DMS114 treated with DMSO at 0.1 percent for 48 hours (cell line): ENCODE measurements at regions not wholly inside any gene's neighbourhood (a gene's known extent, or its start where the extent isn't known, plus 50 kb on each side); places are given as distances from the start of the nearest gene placed in this dataset.
"Not testable (repeated sequence)": the region's sequence is repeated elsewhere in the genome, so short reads cannot be mapped to it uniquely, and the experiment has no call there.

Experiments
- DNase-seq: peaks from one replicate; lab custom pipeline; 2025; ENCODE audit not compliant: unreplicated experiment; lab: John Stamatoyannopoulos, UW

GRCh38 chr10:28137907-28138880 lies 139.3 kb upstream of the ODAD2 start:
- no peak for DNase-seq

GRCh38 chr10:28135258-28135657 lies 136.4 kb upstream of the ODAD2 start:
- no peak for DNase-seq

- no peak for DNase-seq
Observed at GRCh38 chr10:28130267-28130666, 131.4 kb upstream of the ODAD2 start.

- DNase-seq = no peak
Observed at GRCh38 chr10:28127881-28128280, 129.0 kb upstream of the ODAD2 start.

GRCh38 chr10:28125701-28126100 lies 126.8 kb upstream of the ODAD2 start:
- no peak for DNase-seq

- no peak for DNase-seq
Observed at GRCh38 chr10:28120795-28121194, 121.9 kb upstream of the ODAD2 start.

GRCh38 chr10:28120043-28120749 lies 121.3 kb upstream of the ODAD2 start:
- no peak for DNase-seq

GRCh38 chr10:28118985-28119628 lies 120.2 kb upstream of the ODAD2 start:
- no peak for DNase-seq

GRCh38 chr10:28113202-28113601 lies 114.3 kb upstream of the ODAD2 start:
- DNase-seq = no peak

- DNase-seq = no peak
Observed at GRCh38 chr10:28111712-28112111, 112.8 kb upstream of the ODAD2 start.

GRCh38 chr10:28105561-28105960 lies 106.7 kb upstream of the ODAD2 start:
- DNase-seq = no peak

- DNase-seq = no peak
Observed at GRCh38 chr10:28097633-28098032, 98.8 kb upstream of the ODAD2 start.

- no peak for DNase-seq
Observed at GRCh38 chr10:28095791-28096378, 97.0 kb upstream of the ODAD2 start.

- no peak for DNase-seq
Observed at GRCh38 chr10:28094121-28094520, 95.2 kb upstream of the ODAD2 start.

- DNase-seq = no peak
Observed at GRCh38 chr10:28091913-28092312, 93.0 kb upstream of the ODAD2 start.

GRCh38 chr10:28090506-28090905 lies 91.6 kb upstream of the ODAD2 start:
- DNase-seq = no peak

- no peak for DNase-seq
Observed at GRCh38 chr10:28089467-28089866, 90.6 kb upstream of the ODAD2 start.

GRCh38 chr10:28087661-28088351 lies 88.9 kb upstream of the ODAD2 start:
- DNase-seq = no peak

GRCh38 chr10:28085760-28086159 lies 86.9 kb upstream of the ODAD2 start:
- DNase-seq = not testable (repeated sequence)

GRCh38 chr10:28082885-28083284 lies 84.0 kb upstream of the ODAD2 start:
- no peak for DNase-seq

- no peak for DNase-seq
Observed at GRCh38 chr10:28082316-28082715, 83.4 kb upstream of the ODAD2 start.
